ENCODE measurements at regions not wholly inside any gene's neighbourhood (a gene's known extent, or its start where the extent isn't known, plus 50 kb on each side); places are given as distances from the start of the nearest gene placed in this dataset.

- Histone ChIP-seq H3K27me3 (no peaks in the 10 kb centered on the region), H3K9me3 (no peaks in the 10 kb centered on the region), H3K27ac (no peak overlapping the region), H3K36me3 (no peaks in the 10 kb centered on the region), H3K4me1 (no peaks in the 10 kb centered on the region), H3K4me3 (no peak overlapping the region)
- intact Hi-C loops (cut with DNase I; ENCODE audit: low total_unique reads): no loop called here
- TF ChIP-seq, protein P1, sequence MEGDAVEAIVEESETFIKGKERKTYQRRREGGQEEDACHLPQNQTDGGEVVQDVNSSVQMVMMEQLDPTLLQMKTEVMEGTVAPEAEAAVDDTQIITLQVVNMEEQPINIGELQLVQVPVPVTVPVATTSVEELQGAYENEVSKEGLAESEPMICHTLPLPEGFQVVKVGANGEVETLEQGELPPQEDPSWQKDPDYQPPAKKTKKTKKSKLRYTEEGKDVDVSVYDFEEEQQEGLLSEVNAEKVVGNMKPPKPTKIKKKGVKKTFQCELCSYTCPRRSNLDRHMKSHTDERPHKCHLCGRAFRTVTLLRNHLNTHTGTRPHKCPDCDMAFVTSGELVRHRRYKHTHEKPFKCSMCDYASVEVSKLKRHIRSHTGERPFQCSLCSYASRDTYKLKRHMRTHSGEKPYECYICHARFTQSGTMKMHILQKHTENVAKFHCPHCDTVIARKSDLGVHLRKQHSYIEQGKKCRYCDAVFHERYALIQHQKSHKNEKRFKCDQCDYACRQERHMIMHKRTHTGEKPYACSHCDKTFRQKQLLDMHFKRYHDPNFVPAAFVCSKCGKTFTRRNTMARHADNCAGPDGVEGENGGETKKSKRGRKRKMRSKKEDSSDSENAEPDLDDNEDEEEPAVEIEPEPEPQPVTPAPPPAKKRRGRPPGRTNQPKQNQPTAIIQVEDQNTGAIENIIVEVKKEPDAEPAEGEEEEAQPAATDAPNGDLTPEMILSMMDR (IDR thresholded peaks at IDR 0.05): no peak
- DNase-seq: no peak
These were observed 472.1 kb upstream of the MARCKS start for GRCh38 chr6:113385020-113385431.

GRCh38 chr6:113388996-113389395, 468.1 kb upstream of the MARCKS start:
- Histone ChIP-seq H3K4me1 (no peaks in the 10 kb centered on the region), H3K27me3 (no peaks in the 10 kb centered on the region), H3K4me3 (no peak overlapping the region), H3K36me3 (no peaks in the 10 kb centered on the region), H3K9me3 (no peaks in the 10 kb centered on the region), H3K27ac (no peak overlapping the region)
- DNase-seq: no peak
- TF ChIP-seq, protein P1 (IDR thresholded peaks at IDR 0.05): no peak
- intact Hi-C loops (cut with DNase I; ENCODE audit: low total_unique reads): no loop called here

DNA sequence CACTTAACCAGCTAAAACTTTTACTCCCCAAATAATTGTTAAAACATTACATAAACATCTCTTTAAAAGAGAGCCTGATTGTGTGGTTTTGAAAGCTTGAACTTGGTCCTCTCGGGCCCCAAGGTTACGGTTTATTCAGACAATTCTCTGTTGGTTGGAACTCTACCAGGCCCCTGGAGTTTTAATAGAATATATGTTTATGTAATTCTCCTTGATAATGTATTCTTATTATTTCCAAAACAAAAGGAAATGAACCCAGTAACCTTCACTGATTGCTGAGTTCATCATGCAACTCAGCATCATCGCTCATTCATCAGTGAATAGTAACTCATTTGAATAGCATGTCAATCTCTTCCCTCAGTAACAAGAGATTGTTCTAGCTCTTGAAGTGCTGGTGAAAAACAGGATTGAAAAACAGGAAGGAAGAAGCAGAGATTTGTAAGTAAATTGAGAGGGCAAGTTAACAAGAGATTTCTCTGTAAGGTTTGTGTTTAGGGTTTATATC, 464.5 kb upstream of the MARCKS start:
- intact Hi-C loops (cut with DNase I; ENCODE audit: low total_unique reads): no loop called here
- no peak for DNase-seq
- TF ChIP-seq, protein P1 (IDR thresholded peaks at IDR 0.05): no peak
- Histone ChIP-seq H3K9me3 (no peaks in the 10 kb centered on the region), H3K4me1 (peaks cover 0 to 5% (median 0%) of the 10 kb centered on the region in 4 donors), H3K4me3 (no peak overlapping the region), H3K36me3 (no peaks in the 10 kb centered on the region), H3K27ac (no peak overlapping the region), H3K27me3 (no peaks in the 10 kb centered on the region)

GRCh38 chr6:113394216-113394615, 462.9 kb upstream of the MARCKS start:
- no peak for DNase-seq
- TF ChIP-seq, protein P1 (IDR thresholded peaks at IDR 0.05): no peak
- no peak overlapping the region for H3K4me3 ChIP-seq
- H3K4me1 ChIP-seq: peaks cover 0 to 5% (median 0%) of the 10 kb centered on the region in 4 donors
- no peaks in the 10 kb centered on the region for H3K27me3 ChIP-seq
- no peaks in the 10 kb centered on the region for H3K36me3 ChIP-seq
- intact Hi-C loops (cut with DNase I; ENCODE audit: low total_unique reads): no loop called here
- H3K27ac ChIP-seq: no peak overlapping the region
- H3K9me3 ChIP-seq: no peaks in the 10 kb centered on the region

- no peak overlapping the region for H3K27ac ChIP-seq
- no peaks in the 10 kb centered on the region for H3K9me3 ChIP-seq
- H3K4me1 ChIP-seq: peaks cover 0 to 5% (median 0%) of the 10 kb centered on the region in 4 donors
- H3K27me3 ChIP-seq: no peaks in the 10 kb centered on the region
- intact Hi-C loops (cut with DNase I; ENCODE audit: low total_unique reads): no loop called here
- H3K4me3 ChIP-seq: no peak overlapping the region
- H3K36me3 ChIP-seq: no peaks in the 10 kb centered on the region
- no peak for DNase-seq
- TF ChIP-seq, protein P1 (IDR thresholded peaks at IDR 0.05): no peak
These were observed 462.4 kb upstream of the MARCKS start for GRCh38 chr6:113394729-113395128.

DNA sequence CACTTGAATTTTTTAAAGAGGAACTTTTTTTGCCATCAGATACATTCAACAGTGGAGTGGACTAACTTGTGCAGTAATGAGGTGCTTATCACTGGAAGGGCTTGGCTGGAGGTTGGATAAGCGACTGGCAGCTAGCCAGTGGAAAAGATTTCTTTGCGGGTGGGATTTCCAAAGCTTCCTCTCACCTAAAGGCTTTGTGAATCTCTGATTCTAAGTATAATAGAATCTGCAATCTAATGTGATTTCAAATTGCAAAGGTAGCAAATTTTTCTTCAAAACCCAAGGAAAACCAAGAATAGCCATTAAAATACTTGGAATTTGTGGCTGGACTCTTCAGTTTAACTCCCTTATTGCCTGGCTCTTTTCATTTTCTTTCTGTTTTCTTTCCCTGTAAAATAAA, 460.4 kb upstream of the MARCKS start:
- H3K4me3 ChIP-seq: no peak overlapping the region
- no peaks in the 10 kb centered on the region for H3K36me3 ChIP-seq
- TF ChIP-seq, protein P1 (IDR thresholded peaks at IDR 0.05): no peak
- no peak for DNase-seq
- no peaks in the 10 kb centered on the region for H3K27me3 ChIP-seq
- intact Hi-C loops (cut with DNase I; ENCODE audit: low total_unique reads): no loop called here
- H3K4me1 ChIP-seq: peaks cover 0 to 5% (median 0%) of the 10 kb centered on the region in 4 donors
- H3K9me3 ChIP-seq: no peaks in the 10 kb centered on the region
- H3K27ac ChIP-seq: no peak overlapping the region

All from tibial artery (tissue), 4 donors.